Vagina (tissue), 2 donors: ENCODE measurements at regions not wholly inside any gene's neighbourhood (a gene's known extent, or its start where the extent isn't known, plus 50 kb on each side); places are given as distances from the start of the nearest gene placed in this dataset.

Experiments
- DNase-seq, 2 donors: peaks; one replicate each; pipeline ENCODE4 v3.0.0-alpha.2; 2017; ENCODE audit errors: extremely low spot score in 2 of 2
- H3K27ac ChIP-seq: fragments of 200-600 bp; sonication (generic); one replicate; pipeline ENCODE4 v1.5.1; 2019
- H3K27me3 ChIP-seq: fragments of 200-600 bp; sonication (generic); one replicate; pipeline ENCODE4 v1.5.1; 2019
- H3K36me3 ChIP-seq, 2 donors: fragments of 200-600 bp; sonication (generic); one replicate each; pipeline ENCODE4 v1.5.1; 2017 to 2019
- H3K4me1 ChIP-seq: fragments of 200-600 bp; sonication (generic); one replicate; pipeline ENCODE4 v1.5.1; 2019
- H3K4me3 ChIP-seq, 2 donors: fragments of 200-600 bp; sonication (generic); 1 replicate in 1 of 2; 2 replicates in 1 of 2; pipeline ENCODE4 v1.5.1; 2016 to 2019
- H3K9me3 ChIP-seq: fragments of 200-600 bp; sonication (generic); one replicate; pipeline ENCODE4 v1.5.1; 2019
- POLR2A ChIP-seq, 2 donors: fragments of 450-650 bp; IDR thresholded peaks; one replicate each; pipeline ENCODE4 v1.6.1; 2017; ENCODE audit warnings: antibody characterized with exemption in 2 of 2, mild to moderate bottlenecking in 2 of 2, moderate library complexity in 2 of 2
- POLR2AphosphoS5 ChIP-seq, 2 donors: sonication (generic); formaldehyde crosslinking; IDR thresholded peaks; one replicate each; pipeline ENCODE4 v1.9.0; 2017; ENCODE audit warnings: antibody characterized with exemption in 2 of 2, mild to moderate bottlenecking in 2 of 2, low read depth in 1 of 2; ENCODE audit not compliant: insufficient read depth in 1 of 2
- intact Hi-C: fragments of 100-400 bp; cut with DNase I; formaldehyde crosslinking; loops from one replicate; pipeline ENCODE4 v1.15.1; 2023
- TF ChIP-seq, protein P1 (sequence below), 3 experiments: fragments of 450-650 bp in 2 of 3; fragments of 200-600 bp in 1 of 3; sonication (generic) in 1 of 3; IDR thresholded peaks; one replicate each; pipeline ENCODE4 v1.5.1; 2017 to 2019; ENCODE audit warnings: antibody characterized with exemption in 3 of 3, mild to moderate bottlenecking in 2 of 3, moderate library complexity in 2 of 3

- no peaks in the 10 kb centered on the region for H3K36me3 ChIP-seq
- DNase-seq: no peak
- no peaks in the 10 kb centered on the region for H3K27me3 ChIP-seq
- no peaks in the 10 kb centered on the region for H3K9me3 ChIP-seq
- TF ChIP-seq, protein P1, sequence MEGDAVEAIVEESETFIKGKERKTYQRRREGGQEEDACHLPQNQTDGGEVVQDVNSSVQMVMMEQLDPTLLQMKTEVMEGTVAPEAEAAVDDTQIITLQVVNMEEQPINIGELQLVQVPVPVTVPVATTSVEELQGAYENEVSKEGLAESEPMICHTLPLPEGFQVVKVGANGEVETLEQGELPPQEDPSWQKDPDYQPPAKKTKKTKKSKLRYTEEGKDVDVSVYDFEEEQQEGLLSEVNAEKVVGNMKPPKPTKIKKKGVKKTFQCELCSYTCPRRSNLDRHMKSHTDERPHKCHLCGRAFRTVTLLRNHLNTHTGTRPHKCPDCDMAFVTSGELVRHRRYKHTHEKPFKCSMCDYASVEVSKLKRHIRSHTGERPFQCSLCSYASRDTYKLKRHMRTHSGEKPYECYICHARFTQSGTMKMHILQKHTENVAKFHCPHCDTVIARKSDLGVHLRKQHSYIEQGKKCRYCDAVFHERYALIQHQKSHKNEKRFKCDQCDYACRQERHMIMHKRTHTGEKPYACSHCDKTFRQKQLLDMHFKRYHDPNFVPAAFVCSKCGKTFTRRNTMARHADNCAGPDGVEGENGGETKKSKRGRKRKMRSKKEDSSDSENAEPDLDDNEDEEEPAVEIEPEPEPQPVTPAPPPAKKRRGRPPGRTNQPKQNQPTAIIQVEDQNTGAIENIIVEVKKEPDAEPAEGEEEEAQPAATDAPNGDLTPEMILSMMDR (IDR thresholded peaks at IDR 0.05): no peak
- TF ChIP-seq POLR2AphosphoS5 (IDR thresholded peaks at IDR 0.05; ENCODE audit: insufficient read depth in 1 of 2, low read depth in 1 of 2) (no peak), POLR2A (IDR thresholded peaks at IDR 0.05) (no peak)
- intact Hi-C loops: no loop called here
- H3K4me3 ChIP-seq: no peak overlapping the region
- H3K27ac ChIP-seq: no peak overlapping the region
- H3K4me1 ChIP-seq: peaks cover 1% of the 10 kb centered on the region
These were observed 68.3 kb upstream of the CPM start for GRCh38 chr12:69001251-69001650.

DNA sequence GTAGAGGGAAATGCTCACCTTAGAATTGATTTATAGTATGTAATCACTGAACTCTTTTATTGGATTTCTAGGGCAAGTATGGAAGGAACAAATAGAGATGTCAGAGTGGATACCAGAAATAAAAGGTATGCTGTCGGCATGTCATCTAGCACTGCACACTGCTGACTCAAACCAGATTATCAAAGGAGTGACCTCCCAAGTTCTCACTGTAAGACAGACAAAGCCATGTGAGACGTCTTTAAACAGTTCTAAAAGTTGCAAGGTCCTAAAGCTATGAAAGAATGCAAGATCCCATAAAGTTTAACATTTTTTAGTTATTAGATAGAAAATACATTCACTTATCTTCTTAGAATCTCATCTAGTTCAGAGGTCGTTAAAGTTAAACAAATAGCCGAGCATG, 70.0 kb upstream of the CPM start:
- intact Hi-C loops: no loop called here
- H3K4me3 ChIP-seq: no peak overlapping the region
- no peak for DNase-seq
- no peaks in the 10 kb centered on the region for H3K9me3 ChIP-seq
- H3K4me1 ChIP-seq: peaks cover 18% of the 10 kb centered on the region
- TF ChIP-seq POLR2AphosphoS5 (IDR thresholded peaks at IDR 0.05; ENCODE audit: insufficient read depth in 1 of 2, low read depth in 1 of 2) (no peak), POLR2A (IDR thresholded peaks at IDR 0.05) (no peak)
- TF ChIP-seq, protein P1 (IDR thresholded peaks at IDR 0.05): no peak
- H3K27me3 ChIP-seq: no peaks in the 10 kb centered on the region
- H3K27ac ChIP-seq: no peak overlapping the region
- H3K36me3 ChIP-seq: no peaks in the 10 kb centered on the region

GRCh38 chr12:69003991-69004390, 71.0 kb upstream of the CPM start:
- DNase-seq: no peak
- Histone ChIP-seq H3K4me3 (no peak overlapping the region), H3K9me3 (no peaks in the 10 kb centered on the region), H3K4me1 (peaks cover 23% of the 10 kb centered on the region), H3K27me3 (no peaks in the 10 kb centered on the region), H3K27ac (no peak overlapping the region), H3K36me3 (no peaks in the 10 kb centered on the region)
- intact Hi-C loops: no loop called here
- TF ChIP-seq, protein P1 (IDR thresholded peaks at IDR 0.05): no peak
- no peak for TF ChIP-seq POLR2AphosphoS5 (IDR thresholded peaks at IDR 0.05; ENCODE audit: insufficient read depth in 1 of 2, low read depth in 1 of 2)
- TF ChIP-seq POLR2A (IDR thresholded peaks at IDR 0.05): no peak

DNA sequence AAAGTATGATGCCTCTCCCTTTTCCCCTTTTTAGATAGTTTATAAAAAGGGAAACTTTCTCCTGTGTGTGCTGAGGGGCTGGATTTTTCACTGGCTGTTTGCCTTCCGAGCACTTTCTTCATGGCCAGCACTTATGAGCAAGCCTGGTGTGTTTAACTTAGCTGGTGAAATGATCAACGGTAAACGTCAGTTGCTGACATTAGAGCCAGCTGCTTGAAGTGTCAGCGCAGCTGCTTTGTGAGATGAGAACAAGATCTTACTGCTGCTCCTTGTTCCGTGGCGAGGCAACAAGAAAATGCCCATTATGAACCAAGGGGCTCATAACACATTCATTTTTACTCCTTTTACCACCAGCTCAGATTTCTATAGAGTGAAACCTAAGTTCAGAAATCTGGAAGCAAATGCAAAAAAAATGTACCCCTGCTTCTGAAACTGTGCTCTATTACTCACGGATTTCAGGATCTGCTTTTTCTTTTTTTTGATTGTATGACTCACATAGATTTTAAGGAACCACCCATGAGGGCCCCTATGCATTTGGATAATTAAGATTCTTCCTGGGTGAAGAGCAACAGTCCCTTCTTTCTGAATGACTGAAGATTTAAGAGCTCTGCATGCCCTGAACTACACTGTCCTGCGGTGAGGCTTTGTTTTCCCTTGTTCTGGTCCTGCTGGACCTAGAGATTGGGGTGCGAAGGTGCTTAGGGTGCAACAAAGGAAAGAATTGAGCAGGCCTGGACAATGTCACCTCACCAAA, 74.3 kb upstream of the CPM start:
- intact Hi-C loops: no loop called here
- DNase-seq: no peak
- Histone ChIP-seq H3K4me3 (peak overlapping the region in 1 of 2 donors; percentile 13), H3K27me3 (no peaks in the 10 kb centered on the region), H3K27ac (peak overlapping the region; percentile 63), H3K36me3 (no peaks in the 10 kb centered on the region), H3K9me3 (no peaks in the 10 kb centered on the region), H3K4me1 (peaks cover 23% of the 10 kb centered on the region)
- TF ChIP-seq, protein P1 (IDR thresholded peaks at IDR 0.05): no peak
- TF ChIP-seq POLR2A (IDR thresholded peaks at IDR 0.05) (no peak), POLR2AphosphoS5 (IDR thresholded peaks at IDR 0.05; ENCODE audit: insufficient read depth in 1 of 2, low read depth in 1 of 2) (no peak)

DNA sequence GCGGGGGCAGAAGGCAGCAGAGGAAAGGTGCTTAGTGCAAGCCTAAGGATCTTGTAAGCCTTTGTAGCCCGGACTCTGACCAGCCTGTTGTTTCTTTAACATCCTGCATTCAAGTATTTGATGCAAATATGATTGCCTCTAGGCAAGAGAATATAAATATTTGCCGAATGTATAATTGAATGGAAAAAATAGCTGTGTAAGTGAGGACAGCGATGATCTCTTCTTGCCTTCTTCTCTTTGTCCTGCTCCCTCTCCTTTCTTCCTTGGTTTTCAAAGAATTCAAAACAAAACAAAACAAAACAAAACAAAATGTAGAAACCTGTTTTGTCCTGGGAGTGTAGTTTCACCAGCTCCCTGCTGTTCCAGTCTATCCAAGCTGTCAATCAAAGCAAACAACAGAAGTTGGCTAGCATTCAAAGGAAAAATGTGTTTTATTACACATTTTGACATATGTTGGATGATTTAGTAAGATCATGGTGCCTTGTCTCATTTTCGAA, 74.9 kb upstream of the CPM start:
- Histone ChIP-seq H3K36me3 (no peaks in the 10 kb centered on the region), H3K4me1 (peaks cover 23% of the 10 kb centered on the region), H3K4me3 (no peak overlapping the region), H3K27me3 (no peaks in the 10 kb centered on the region), H3K27ac (peak overlapping the region; percentile 63), H3K9me3 (no peaks in the 10 kb centered on the region)
- intact Hi-C loops: no loop called here
- TF ChIP-seq, protein P1 (IDR thresholded peaks at IDR 0.05): no peak
- TF ChIP-seq POLR2A (IDR thresholded peaks at IDR 0.05): no peak
- TF ChIP-seq POLR2AphosphoS5 (IDR thresholded peaks at IDR 0.05; ENCODE audit: insufficient read depth in 1 of 2, low read depth in 1 of 2): peak in 1 of 2 donors; percentile 8
- DNase-seq: no peak
